ENCODE measurements at regions not wholly inside any gene's neighbourhood (a gene's known extent, or its start where the extent isn't known, plus 50 kb on each side); places are given as distances from the start of the nearest gene placed in this dataset.

DNA sequence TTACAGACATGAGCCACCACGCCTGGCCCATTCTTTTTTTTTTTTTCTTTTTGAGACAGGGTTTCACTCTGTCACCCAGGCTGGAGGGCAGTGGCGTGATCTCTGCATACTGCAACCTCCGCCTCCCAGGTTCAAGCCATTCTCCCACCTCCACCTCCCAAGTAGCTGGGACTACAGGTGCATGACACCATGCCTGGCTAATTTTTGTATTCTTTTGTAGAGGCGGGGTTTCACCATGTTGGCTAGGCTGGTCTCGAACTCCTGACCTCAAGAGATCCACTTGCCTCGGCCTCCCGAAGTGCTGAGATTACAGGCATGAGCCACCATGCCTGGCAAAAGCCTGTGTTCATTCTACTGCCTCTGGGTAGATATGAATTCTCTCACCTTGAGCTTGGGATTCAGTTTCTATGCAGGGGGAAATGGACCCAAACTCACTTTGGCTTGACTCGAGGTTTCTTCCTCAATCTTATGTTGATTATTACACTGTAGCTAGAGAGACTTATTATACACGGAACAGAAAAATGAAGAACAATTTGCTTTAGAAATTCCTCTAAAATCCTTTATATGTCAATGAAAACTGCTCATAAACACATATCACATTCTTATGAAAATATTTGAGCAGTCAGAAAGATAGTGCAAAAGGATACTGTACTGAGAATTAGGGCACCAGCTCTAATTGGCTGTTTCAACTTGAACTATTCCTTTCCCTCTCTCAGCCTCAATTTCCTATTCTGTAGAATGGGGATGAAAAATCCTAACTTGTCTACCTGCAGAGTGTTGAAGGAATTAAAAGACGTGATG is 252.3 kb downstream of the MYCN start:
- TF ChIP-seq POLR2AphosphoS5 (IDR thresholded peaks at IDR 0.05; ENCODE audit: low read depth, low read length) (no peak), SIN3A (IDR thresholded peaks at IDR 0.05; ENCODE audit: borderline replicate concordance, insufficient read depth, low read length) (no peak), REST (IDR thresholded peaks at IDR 0.05; ENCODE audit: insufficient read depth in 1 of 2, low read depth in 2 of 2, low read length in 2 of 2) (no peak)
